HG03354 (cell line): ENCODE measurements at regions not wholly inside any gene's neighbourhood (a gene's known extent, or its start where the extent isn't known, plus 50 kb on each side); places are given as distances from the start of the nearest gene placed in this dataset.

ENCODE experiments used
- ATAC-seq: cut with Tn5 transposase; IDR thresholded peaks from one replicate; pipeline ENCODE4 v1.9.1; 2021; ENCODE audit warnings: mild to moderate bottlenecking; ENCODE audit not compliant: unreplicated experiment, poor library complexity, severe bottlenecking

DNA sequence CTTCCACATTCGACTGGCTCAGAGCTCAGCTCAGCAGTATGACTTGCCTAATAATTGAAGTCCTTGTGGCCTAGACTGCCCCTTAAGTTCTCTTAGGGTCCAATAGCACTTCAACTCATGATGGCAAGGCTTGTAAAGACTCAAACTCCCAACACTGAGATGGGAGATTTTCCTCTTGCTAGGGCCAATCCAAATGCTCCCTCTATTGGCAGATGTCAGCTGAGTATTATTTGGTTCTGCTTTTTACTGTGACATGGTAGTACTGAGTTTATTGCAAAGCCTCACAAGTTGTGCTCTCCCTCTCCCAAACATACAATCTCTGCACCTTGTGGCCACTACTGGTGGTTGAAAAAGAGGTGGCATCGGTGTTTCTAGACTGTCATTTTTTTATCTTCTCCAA is 164.2 kb downstream of the ALG10 start:
- ATAC-seq: no peak

- no peak for ATAC-seq
Observed at GRCh38 chr12:34188974-34189373, 166.7 kb downstream of the ALG10 start.

- no peak for ATAC-seq
Observed at GRCh38 chr12:34190054-34190453, 167.8 kb downstream of the ALG10 start.

GRCh38 chr12:34198924-34199323 is 176.6 kb downstream of the ALG10 start:
- ATAC-seq: no peak

- no peak for ATAC-seq
Observed at GRCh38 chr12:34203866-34204620, 181.7 kb downstream of the ALG10 start.

DNA sequence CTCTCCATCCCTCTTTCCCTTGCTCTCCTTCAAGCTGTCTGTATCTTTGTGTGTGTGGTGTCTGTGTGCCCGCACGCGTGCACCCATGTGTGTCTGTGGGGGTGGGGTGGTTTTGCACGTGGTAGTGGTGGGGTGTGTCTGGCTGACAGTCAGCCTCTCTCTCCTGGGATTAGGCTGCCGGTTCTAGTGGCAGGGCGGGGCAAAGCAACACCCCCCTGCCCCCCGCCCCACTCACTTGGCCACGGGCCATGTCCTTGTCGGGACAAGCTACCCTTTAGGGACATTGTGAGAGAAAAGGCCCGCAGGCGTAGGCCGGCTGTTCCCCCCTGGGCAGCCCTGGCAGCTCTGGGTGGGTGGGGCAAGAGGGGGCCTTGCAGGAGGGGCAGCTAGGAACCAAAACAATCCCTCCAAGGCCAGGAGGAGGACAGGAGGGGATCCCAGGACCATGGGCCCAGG is 182.6 kb downstream of the ALG10 start:
- ATAC-seq: no peak

- ATAC-seq: no peak
Observed at GRCh38 chr12:34205401-34205800, 183.1 kb downstream of the ALG10 start.

- no peak for ATAC-seq
Observed at GRCh38 chr12:34206061-34206785, 183.9 kb downstream of the ALG10 start.

GRCh38 chr12:34207858-34208257 is 185.6 kb downstream of the ALG10 start:
- no peak for ATAC-seq

DNA sequence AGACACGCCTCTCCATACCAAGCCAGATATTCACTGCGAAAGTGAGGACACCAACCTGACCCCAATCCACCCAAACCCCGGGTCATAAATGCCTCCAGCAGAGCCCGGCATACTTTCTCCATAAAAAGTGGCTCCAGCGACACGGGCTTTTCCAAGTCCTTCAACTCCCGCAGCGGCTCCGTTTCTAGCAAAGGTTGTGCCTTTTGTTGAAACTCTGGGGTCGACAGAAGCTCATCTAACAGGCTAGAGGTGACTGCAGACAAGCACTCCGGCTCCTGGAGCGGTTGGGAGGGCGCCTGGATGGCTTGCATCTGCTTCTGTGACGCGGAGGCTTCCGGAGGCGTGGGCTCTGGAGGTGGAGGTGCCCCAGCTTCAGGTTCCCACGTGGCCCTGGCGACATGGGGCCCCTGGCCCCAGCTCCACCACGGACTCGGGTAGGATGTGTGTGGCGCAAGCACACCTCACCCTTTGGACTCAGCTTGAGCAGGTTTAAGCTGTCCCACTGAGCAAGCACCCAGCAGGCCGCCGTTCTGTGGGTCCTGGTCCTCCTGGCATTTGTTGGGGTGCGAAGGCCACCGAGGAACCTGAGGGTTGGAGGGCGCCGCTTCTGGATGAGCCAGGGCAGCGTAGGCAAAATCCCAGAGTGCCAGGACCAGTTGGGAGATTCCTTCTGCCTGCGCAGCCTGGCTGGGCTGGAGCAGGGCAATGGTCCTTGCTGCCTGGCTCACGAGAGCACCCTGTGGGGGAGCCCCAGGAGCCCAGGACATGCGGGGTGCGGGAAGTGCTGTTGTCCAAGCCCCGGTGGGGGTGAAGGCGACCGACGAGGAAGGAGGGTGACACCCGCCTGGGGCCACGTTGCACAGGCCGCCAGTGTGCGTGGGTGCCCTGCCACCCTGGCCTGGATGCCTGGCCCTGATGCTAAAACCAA is 186.3 kb downstream of the ALG10 start:
- ATAC-seq: no peak

- no peak for ATAC-seq
Observed at GRCh38 chr12:34209259-34209835, 187.1 kb downstream of the ALG10 start.

DNA sequence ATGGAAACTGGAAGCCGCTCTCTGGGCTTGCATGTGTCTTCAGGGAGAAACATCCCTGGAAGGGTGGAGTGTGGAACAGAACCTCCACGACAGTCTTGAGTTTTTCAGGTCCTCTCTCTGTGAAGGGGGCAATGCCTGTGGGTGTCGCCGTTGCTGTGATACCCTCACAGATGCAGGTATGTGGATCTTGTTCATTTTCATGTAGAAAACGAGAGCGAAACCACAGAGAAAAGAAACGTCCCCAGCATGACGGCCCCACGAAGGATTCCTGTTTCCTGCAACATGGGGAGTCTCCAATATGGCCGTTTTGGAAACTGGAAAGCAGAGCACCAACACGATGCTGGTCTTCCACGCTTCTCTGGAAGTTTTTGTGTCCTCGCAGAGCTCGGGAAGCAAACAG is 187.9 kb downstream of the ALG10 start:
- ATAC-seq: no peak

DNA sequence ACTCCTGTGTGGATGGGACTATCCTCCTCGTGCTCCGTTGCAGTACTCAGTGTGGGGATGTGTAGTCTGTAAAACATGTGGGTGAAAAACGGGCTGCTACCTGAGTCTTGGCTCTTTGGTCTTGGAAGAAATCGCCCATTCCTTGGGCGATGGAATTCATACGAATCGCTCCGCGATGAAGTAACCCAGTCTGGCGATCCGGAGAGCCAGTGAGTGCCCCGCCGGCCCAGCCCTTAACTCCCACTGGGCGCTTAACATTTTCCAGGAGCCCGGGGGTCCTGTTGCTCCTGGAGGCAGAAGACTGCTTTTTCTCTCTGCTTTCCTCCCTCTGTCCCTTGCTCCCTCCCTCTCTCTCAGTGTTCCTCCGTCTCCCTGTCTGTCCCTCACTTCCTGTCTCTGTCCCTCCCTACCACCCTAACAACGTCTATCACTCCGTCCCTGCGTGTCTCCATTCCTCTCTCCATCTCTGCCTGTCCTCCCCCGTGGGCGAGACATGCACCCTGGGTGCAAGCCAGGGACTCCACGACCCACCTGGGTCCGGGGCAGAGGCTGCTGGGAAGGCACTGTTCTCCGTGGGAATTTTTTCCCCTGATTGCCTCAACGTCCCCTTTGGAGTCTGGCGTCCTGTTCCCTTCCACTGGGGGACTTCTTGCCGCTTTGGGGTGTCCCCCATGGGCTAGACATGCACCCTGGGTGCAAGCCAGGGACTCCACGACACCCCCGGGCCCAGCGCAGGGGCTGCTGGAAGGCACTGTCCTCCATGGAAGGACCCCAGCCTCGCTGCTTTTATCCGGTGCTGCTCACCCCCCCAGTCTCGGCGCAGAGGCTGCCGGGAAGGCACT is 188.6 kb downstream of the ALG10 start:
- no peak for ATAC-seq

- ATAC-seq: no peak
Observed at GRCh38 chr12:34212651-34213050, 190.4 kb downstream of the ALG10 start.

DNA sequence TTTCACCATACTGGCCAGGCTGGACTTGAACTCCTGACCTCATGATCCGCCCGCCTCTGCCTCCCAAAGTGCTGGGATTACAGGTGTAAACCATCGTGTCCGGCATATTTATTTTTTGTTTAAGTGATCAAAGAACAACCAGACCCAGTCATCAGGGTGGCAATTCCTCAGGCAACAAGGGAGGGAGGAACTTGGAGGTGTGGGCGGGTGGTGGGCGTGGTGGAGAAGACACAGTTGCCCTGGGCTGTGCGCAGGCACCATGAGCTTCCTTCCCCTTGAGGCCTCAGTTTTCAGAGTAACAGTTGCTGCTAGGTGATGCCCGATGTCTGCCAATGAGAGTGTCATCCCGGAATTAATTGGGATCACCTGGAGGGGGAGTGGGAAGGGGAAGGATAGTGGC is 191.7 kb downstream of the ALG10 start:
- ATAC-seq: no peak

DNA sequence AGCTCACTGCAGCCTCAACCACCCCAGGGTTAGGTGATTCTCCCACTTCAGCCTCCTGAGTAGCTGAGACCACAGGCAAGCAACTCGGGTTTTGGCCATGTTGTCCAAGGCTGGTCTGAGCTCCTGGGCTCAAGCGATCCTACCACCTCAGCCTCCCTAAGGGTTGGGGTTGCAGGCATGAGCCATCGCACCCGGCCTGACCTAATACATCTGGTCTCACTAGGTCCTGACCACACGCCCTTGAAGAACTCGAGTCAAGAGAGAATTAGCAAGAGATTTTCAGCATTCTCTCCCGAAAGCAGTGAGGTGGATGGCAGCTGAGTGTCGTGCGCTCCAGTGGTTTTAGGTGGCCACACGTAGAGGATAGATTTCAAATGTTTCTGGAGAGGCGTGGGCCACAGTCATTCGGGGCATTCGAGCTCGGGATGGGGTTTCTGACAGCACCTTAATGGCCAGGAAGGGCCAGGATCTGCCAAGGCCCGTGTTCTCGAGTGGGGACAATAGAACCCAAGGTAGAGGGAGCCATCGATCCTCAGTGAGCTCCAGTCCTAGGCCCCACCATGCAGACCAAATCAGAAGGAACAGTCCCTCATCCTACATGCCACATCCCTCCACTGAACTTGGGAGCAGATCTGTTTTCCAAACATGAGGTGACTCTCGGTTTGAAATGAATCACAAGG is 193.1 kb downstream of the ALG10 start:
- no peak for ATAC-seq

- no peak for ATAC-seq
Observed at GRCh38 chr12:34215893-34216285, 193.6 kb downstream of the ALG10 start.

- no peak for ATAC-seq
Observed at GRCh38 chr12:34217660-34218059, 195.4 kb downstream of the ALG10 start.
